Mesenchymal stem cell (in vitro differentiated cells and primary cell): ENCODE measurements at regions not wholly inside any gene's neighbourhood (a gene's known extent, or its start where the extent isn't known, plus 50 kb on each side); places are given as distances from the start of the nearest gene placed in this dataset.

ENCODE experiments used
- DNase-seq: peaks from one replicate; pipeline ENCODE4 v3.0.0-alpha.2; 2013
- H2AFZ ChIP-seq: one replicate; pipeline ENCODE4 v1.6.1; 2013; ENCODE audit warnings: low read depth, mild to moderate bottlenecking, control low read depth, inconsistent platforms, low read length, moderate library complexity
- H2AK5ac ChIP-seq: 2 replicates; pipeline ENCODE4 v1.6.1; 2013; ENCODE audit warnings: low read length, moderate library complexity, mild to moderate bottlenecking, inconsistent platforms; ENCODE audit not compliant: severe bottlenecking
- H2BK120ac ChIP-seq: one replicate; pipeline ENCODE4 v1.6.1; 2013; ENCODE audit warnings: low read depth, mild to moderate bottlenecking, inconsistent platforms, low read length, moderate library complexity
- H2BK12ac ChIP-seq, 2 experiments: one replicate each; pipeline ENCODE4 v1.6.1; 2013; ENCODE audit warnings: inconsistent platforms in 2 of 2, low read length in 2 of 2, mild to moderate bottlenecking in 2 of 2, moderate library complexity in 2 of 2, control low read depth in 1 of 2
- H2BK15ac ChIP-seq: one replicate; pipeline ENCODE4 v1.6.1; 2013; ENCODE audit warnings: mild to moderate bottlenecking, low read depth, inconsistent platforms; ENCODE audit not compliant: poor library complexity, severe bottlenecking
- H2BK5ac ChIP-seq: 2 replicates; pipeline ENCODE4 v1.6.1; 2013; ENCODE audit warnings: low read depth, mild to moderate bottlenecking, low read length, control low read depth, inconsistent platforms; ENCODE audit not compliant: poor library complexity, severe bottlenecking
- H3K14ac ChIP-seq, 2 experiments: one replicate each; pipeline ENCODE4 v1.6.1; 2013; ENCODE audit warnings: inconsistent platforms in 2 of 2, low read length in 2 of 2, control low read depth in 1 of 2, mild to moderate bottlenecking in 1 of 2, moderate library complexity in 1 of 2
- H3K18ac ChIP-seq, 2 experiments: one replicate each; pipeline ENCODE4 v1.6.1; 2013; ENCODE audit warnings: inconsistent platforms in 2 of 2, low read length in 2 of 2, control low read depth in 1 of 2, low read depth in 1 of 2, mild to moderate bottlenecking in 1 of 2
- H3K23ac ChIP-seq, 2 experiments: one replicate each; pipeline ENCODE4 v1.6.1; 2013; ENCODE audit warnings: inconsistent platforms in 2 of 2, low read length in 2 of 2, mild to moderate bottlenecking in 2 of 2, moderate library complexity in 2 of 2, control low read depth in 1 of 2
- H3K27ac ChIP-seq: 2 replicates; pipeline ENCODE4 v1.5.1; 2013; ENCODE audit warnings: mild to moderate bottlenecking, moderate library complexity, low read length, control low read depth, inconsistent platforms; ENCODE audit not compliant: poor library complexity, severe bottlenecking
- H3K27me3 ChIP-seq, 2 experiments: 2 replicates each; pipeline versions ENCODE4 v1.6.1 to v1.7.0; 2013; ENCODE audit warnings: low read length in 2 of 2, mild to moderate bottlenecking in 2 of 2, moderate library complexity in 2 of 2, control low read depth in 1 of 2, inconsistent platforms in 1 of 2; ENCODE audit not compliant: control insufficient read depth in 1 of 2, insufficient read depth in 1 of 2
- H3K36me3 ChIP-seq, 2 experiments: 2 replicates each; pipeline versions ENCODE4 v1.6.1 to v1.7.0; 2013; ENCODE audit warnings: low read length in 2 of 2, control low read depth in 1 of 2, inconsistent platforms in 1 of 2, low read depth in 1 of 2, mild to moderate bottlenecking in 1 of 2; ENCODE audit not compliant: insufficient read depth in 2 of 2, control insufficient read depth in 1 of 2
- H3K4ac ChIP-seq, 2 experiments: one replicate each; pipeline ENCODE4 v1.6.1; 2013; ENCODE audit warnings: inconsistent platforms in 2 of 2, low read length in 2 of 2, mild to moderate bottlenecking in 2 of 2, moderate library complexity in 2 of 2, control low read depth in 1 of 2, low read depth in 1 of 2
- H3K4me1 ChIP-seq: 2 replicates; pipeline ENCODE4 v1.6.1; 2013; ENCODE audit warnings: low read depth, low read length, control low read depth; ENCODE audit not compliant: control insufficient read depth, insufficient read depth
- H3K4me2 ChIP-seq: 2 replicates; pipeline ENCODE4 v1.6.1; 2013; ENCODE audit warnings: low read length, mild to moderate bottlenecking, inconsistent platforms; ENCODE audit not compliant: poor library complexity, severe bottlenecking
- H3K4me3 ChIP-seq, 2 experiments: 2 replicates each; pipeline versions ENCODE4 v1.5.1 to v1.7.0; 2013; ENCODE audit warnings: low read length in 2 of 2, mild to moderate bottlenecking in 2 of 2, control low read depth in 1 of 2, low read depth in 1 of 2; ENCODE audit not compliant: insufficient read depth in 1 of 2
- H3K79me1 ChIP-seq: replicated peaks from 2 replicates; pipeline ENCODE4 v1.6.1; 2013; ENCODE audit warnings: mild to moderate bottlenecking, control low read depth, low read length, inconsistent platforms; ENCODE audit not compliant: poor library complexity, severe bottlenecking
- H3K9ac ChIP-seq: 2 replicates; pipeline ENCODE4 v1.7.0; 2013; ENCODE audit warnings: mild to moderate bottlenecking, low read length, moderate library complexity
- H3K9me3 ChIP-seq: 2 replicates; pipeline ENCODE4 v1.7.0; 2013; ENCODE audit warnings: mild to moderate bottlenecking, low read length; ENCODE audit not compliant: control insufficient read depth
- H4K8ac ChIP-seq: one replicate; pipeline ENCODE4 v1.6.1; 2013; ENCODE audit warnings: inconsistent platforms, mild to moderate bottlenecking, low read length, moderate library complexity
- H4K91ac ChIP-seq: one replicate; pipeline ENCODE4 v1.6.1; 2013; ENCODE audit warnings: mild to moderate bottlenecking, low read length, inconsistent platforms
- WGBS: methylation state at CpG from one replicate; pipeline ENCODE4 v1.1.7; 2013; ENCODE audit warnings: mixed read lengths; 5-methylcytosine and 5-hydroxymethylcytosine counted together

GRCh38 chr2:143889216-143889615 is 630.7 kb downstream of the ZEB2 start:
- 89% methylated on average over 4 of the region's 4 CpGs for WGBS

GRCh38 chr2:143885461-143885860 is 634.5 kb downstream of the ZEB2 start:
- no peak for DNase-seq
- no peak overlapping the region for H3K14ac ChIP-seq
- H3K79me1 ChIP-seq, result no peaks in the 10 kb centered on the region
- H4K91ac ChIP-seq, result no peak overlapping the region
- no peak overlapping the region for H3K4me2 ChIP-seq
- WGBS, result 95% methylated on average over 3 of the region's 3 CpGs
- no peak overlapping the region for H2BK15ac ChIP-seq
- no peak overlapping the region for H3K9ac ChIP-seq
- H2BK120ac ChIP-seq, result no peak overlapping the region
- no peak overlapping the region for H3K4me3 ChIP-seq
- H3K23ac ChIP-seq, result no peak overlapping the region
- H3K4ac ChIP-seq, result no peak overlapping the region
- H2AFZ ChIP-seq, result no peak overlapping the region
- H3K9me3 ChIP-seq, result no peaks in the 10 kb centered on the region
- no peaks in the 10 kb centered on the region for H3K36me3 ChIP-seq
- H2AK5ac ChIP-seq, result no peak overlapping the region
- no peak overlapping the region for H3K18ac ChIP-seq
- no peak overlapping the region for H2BK5ac ChIP-seq
- no peaks in the 10 kb centered on the region for H3K4me1 ChIP-seq
- H2BK12ac ChIP-seq, result no peak overlapping the region
- H4K8ac ChIP-seq, result no peak overlapping the region
- H3K27ac ChIP-seq, result no peak overlapping the region
- no peaks in the 10 kb centered on the region for H3K27me3 ChIP-seq

More at GRCh38 chr2:143889216-143889615, 630.7 kb downstream of the ZEB2 start:
- Histone ChIP-seq H3K18ac (no peak overlapping the region), H3K4me2 (no peak overlapping the region), H3K36me3 (no peaks in the 10 kb centered on the region), H3K27ac (no peak overlapping the region), H3K23ac (no peak overlapping the region), H3K27me3 (no peaks in the 10 kb centered on the region), H2BK15ac (no peak overlapping the region), H3K4me1 (no peaks in the 10 kb centered on the region), H4K8ac (no peak overlapping the region), H2AK5ac (no peak overlapping the region), H2BK120ac (no peak overlapping the region), H3K4ac (no peak overlapping the region), H3K9me3 (no peaks in the 10 kb centered on the region), H3K4me3 (no peak overlapping the region), H2BK12ac (no peak overlapping the region), H3K14ac (no peak overlapping the region), H3K9ac (no peak overlapping the region), H2AFZ (no peak overlapping the region), H4K91ac (no peak overlapping the region), H3K79me1 (no peaks in the 10 kb centered on the region), H2BK5ac (no peak overlapping the region)
- no peak for DNase-seq

GRCh38 chr2:143881246-143881645 is 638.7 kb downstream of the ZEB2 start:
- Histone ChIP-seq H4K8ac (no peak overlapping the region), H2AK5ac (no peak overlapping the region), H3K27me3 (no peaks in the 10 kb centered on the region), H3K4me1 (no peaks in the 10 kb centered on the region), H3K4me2 (no peak overlapping the region), H3K14ac (no peak overlapping the region), H3K23ac (no peak overlapping the region), H3K79me1 (no peaks in the 10 kb centered on the region), H2BK15ac (no peak overlapping the region), H2AFZ (no peak overlapping the region), H3K9me3 (no peaks in the 10 kb centered on the region), H3K9ac (no peak overlapping the region), H4K91ac (no peak overlapping the region), H3K4ac (no peak overlapping the region), H3K36me3 (no peaks in the 10 kb centered on the region), H3K18ac (no peak overlapping the region), H2BK120ac (no peak overlapping the region), H2BK12ac (no peak overlapping the region), H3K4me3 (no peak overlapping the region), H2BK5ac (no peak overlapping the region), H3K27ac (no peak overlapping the region)
- 97% methylated on average over 2 of the region's 2 CpGs for WGBS
- DNase-seq, result no peak

- no peak overlapping the region for H3K4me3 ChIP-seq
- WGBS, result 100% methylated on average over 1 of the region's 1 CpG
- H2AK5ac ChIP-seq, result no peak overlapping the region
- H3K36me3 ChIP-seq, result no peaks in the 10 kb centered on the region
- H2BK12ac ChIP-seq, result no peak overlapping the region
- H3K18ac ChIP-seq, result no peak overlapping the region
- H3K4me1 ChIP-seq, result no peaks in the 10 kb centered on the region
- H4K91ac ChIP-seq, result no peak overlapping the region
- no peak overlapping the region for H4K8ac ChIP-seq
- no peak overlapping the region for H3K4ac ChIP-seq
- H2BK15ac ChIP-seq, result no peak overlapping the region
- H3K79me1 ChIP-seq, result no peaks in the 10 kb centered on the region
- no peak overlapping the region for H3K23ac ChIP-seq
- H3K27ac ChIP-seq, result no peak overlapping the region
- no peak overlapping the region for H3K4me2 ChIP-seq
- no peak overlapping the region for H2AFZ ChIP-seq
- H2BK5ac ChIP-seq, result no peak overlapping the region
- no peak overlapping the region for H2BK120ac ChIP-seq
- no peak overlapping the region for H3K14ac ChIP-seq
- DNase-seq, result no peak
- no peak overlapping the region for H3K9ac ChIP-seq
- peaks cover 7% of the 10 kb centered on the region for H3K9me3 ChIP-seq
- no peaks in the 10 kb centered on the region for H3K27me3 ChIP-seq
These were observed 641.9 kb downstream of the ZEB2 start for GRCh38 chr2:143877876-143878530.
